Body of pancreas (tissue), 4 donors: ENCODE measurements at regions not wholly inside any gene's neighbourhood (a gene's known extent, or its start where the extent isn't known, plus 50 kb on each side); places are given as distances from the start of the nearest gene placed in this dataset.

Experiments used
- POLR2A ChIP-seq, 3 donors: fragments of 450-650 bp; IDR thresholded peaks; one replicate each; pipeline ENCODE4 v1.6.1; 2016; ENCODE audit warnings: antibody characterized with exemption in 3 of 3, mild to moderate bottlenecking in 2 of 3
- TF ChIP-seq, protein P1 (sequence below), 7 experiments: fragments of 450-650 bp in 4 of 7; fragments of 200-600 bp in 3 of 7; sonication (generic) in 3 of 7; IDR thresholded peaks; one replicate each; pipeline ENCODE4 v1.5.1; 2016 to 2019; ENCODE audit warnings: antibody characterized with exemption in 7 of 7

DNA sequence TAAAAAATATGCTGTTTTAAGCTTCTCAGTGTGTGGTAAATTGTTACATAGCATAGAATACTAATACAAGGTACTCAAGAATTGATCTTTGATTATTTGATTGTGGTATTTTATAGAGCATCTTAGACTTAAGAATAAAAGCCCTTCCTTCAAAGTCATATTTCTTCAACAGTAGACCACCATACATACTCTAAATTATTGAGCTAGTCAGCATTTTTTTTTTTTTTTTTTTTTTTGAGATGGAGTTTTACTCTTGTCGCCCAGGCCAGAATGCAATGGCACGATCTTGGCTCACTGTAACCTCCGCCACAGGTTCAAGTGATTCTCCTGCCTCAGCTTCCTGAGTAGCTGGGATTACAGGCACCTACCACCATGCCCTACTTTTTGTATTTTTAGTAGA, 436.7 kb upstream of the LUZP2 start:
- no peak for TF ChIP-seq POLR2A (IDR thresholded peaks at IDR 0.05)
- TF ChIP-seq, protein P1, sequence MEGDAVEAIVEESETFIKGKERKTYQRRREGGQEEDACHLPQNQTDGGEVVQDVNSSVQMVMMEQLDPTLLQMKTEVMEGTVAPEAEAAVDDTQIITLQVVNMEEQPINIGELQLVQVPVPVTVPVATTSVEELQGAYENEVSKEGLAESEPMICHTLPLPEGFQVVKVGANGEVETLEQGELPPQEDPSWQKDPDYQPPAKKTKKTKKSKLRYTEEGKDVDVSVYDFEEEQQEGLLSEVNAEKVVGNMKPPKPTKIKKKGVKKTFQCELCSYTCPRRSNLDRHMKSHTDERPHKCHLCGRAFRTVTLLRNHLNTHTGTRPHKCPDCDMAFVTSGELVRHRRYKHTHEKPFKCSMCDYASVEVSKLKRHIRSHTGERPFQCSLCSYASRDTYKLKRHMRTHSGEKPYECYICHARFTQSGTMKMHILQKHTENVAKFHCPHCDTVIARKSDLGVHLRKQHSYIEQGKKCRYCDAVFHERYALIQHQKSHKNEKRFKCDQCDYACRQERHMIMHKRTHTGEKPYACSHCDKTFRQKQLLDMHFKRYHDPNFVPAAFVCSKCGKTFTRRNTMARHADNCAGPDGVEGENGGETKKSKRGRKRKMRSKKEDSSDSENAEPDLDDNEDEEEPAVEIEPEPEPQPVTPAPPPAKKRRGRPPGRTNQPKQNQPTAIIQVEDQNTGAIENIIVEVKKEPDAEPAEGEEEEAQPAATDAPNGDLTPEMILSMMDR (IDR thresholded peaks at IDR 0.05) = no peak
